ENCODE measurements at regions not wholly inside any gene's neighbourhood (a gene's known extent, or its start where the extent isn't known, plus 50 kb on each side); places are given as distances from the start of the nearest gene placed in this dataset.

DNA sequence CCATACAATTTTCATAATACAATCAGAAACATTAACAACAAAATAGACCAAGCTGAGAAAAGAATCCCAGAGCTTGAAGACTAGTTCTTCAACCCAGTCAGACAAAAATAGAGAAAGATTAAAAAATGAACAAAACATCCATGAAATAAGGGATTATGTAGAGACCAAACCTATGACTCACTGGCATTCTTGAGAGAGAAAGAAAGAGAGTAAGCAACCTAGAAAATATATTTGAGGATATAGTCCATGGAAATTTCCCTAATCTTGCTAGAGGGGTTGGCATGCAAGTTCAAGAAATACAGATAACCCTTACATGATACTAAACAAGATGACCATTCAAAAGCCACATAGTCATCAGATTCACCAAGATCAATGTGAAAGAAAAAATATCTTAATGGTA is 281.7 kb downstream of the CCDC85A start:
- TF ChIP-seq, protein P1, sequence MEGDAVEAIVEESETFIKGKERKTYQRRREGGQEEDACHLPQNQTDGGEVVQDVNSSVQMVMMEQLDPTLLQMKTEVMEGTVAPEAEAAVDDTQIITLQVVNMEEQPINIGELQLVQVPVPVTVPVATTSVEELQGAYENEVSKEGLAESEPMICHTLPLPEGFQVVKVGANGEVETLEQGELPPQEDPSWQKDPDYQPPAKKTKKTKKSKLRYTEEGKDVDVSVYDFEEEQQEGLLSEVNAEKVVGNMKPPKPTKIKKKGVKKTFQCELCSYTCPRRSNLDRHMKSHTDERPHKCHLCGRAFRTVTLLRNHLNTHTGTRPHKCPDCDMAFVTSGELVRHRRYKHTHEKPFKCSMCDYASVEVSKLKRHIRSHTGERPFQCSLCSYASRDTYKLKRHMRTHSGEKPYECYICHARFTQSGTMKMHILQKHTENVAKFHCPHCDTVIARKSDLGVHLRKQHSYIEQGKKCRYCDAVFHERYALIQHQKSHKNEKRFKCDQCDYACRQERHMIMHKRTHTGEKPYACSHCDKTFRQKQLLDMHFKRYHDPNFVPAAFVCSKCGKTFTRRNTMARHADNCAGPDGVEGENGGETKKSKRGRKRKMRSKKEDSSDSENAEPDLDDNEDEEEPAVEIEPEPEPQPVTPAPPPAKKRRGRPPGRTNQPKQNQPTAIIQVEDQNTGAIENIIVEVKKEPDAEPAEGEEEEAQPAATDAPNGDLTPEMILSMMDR (IDR thresholded peaks at IDR 0.05; ENCODE audit: insufficient read depth, low read length, poor library complexity, severe bottlenecking) = no peak
- no peak for TF ChIP-seq EZH2phosphoT487 (conservative IDR thresholded peaks at IDR 0.05; ENCODE audit: low read length)

Data from SU-DHL-6 (cell line).